Nephron progenitor cell (in vitro differentiated cells): ENCODE measurements at regions not wholly inside any gene's neighbourhood (a gene's known extent, or its start where the extent isn't known, plus 50 kb on each side); places are given as distances from the start of the nearest gene placed in this dataset.
A peak's percentile ranks its signal among the peaks of the same experiment; 100 is the strongest.
"Not testable (repeated sequence)": the region's sequence is repeated elsewhere in the genome, so short reads cannot be mapped to it uniquely, and the experiment has no call there.

Experiments used
- DNase-seq: peaks from one replicate; pipeline ENCODE4 v3.0.0; 2021
- H3K27ac Mint-ChIP-seq: 2 replicates; pipeline ENCODE4 v1.8.0; 2021; ENCODE audit warnings: mild to moderate bottlenecking, moderate library complexity, mixed read lengths
- H3K27me3 Mint-ChIP-seq: 2 replicates; pipeline ENCODE4 v1.8.0; 2021; ENCODE audit warnings: mild to moderate bottlenecking, low read depth, mixed read lengths; ENCODE audit not compliant: poor library complexity
- H3K36me3 Mint-ChIP-seq: 2 replicates; pipeline ENCODE4 v1.8.0; 2021; ENCODE audit warnings: low read depth, mixed read lengths
- H3K4me1 Mint-ChIP-seq: 2 replicates; pipeline ENCODE4 v1.8.0; 2021; ENCODE audit warnings: mixed read lengths
- H3K4me3 Mint-ChIP-seq: 2 replicates; pipeline ENCODE4 v1.8.0; 2021; ENCODE audit warnings: mild to moderate bottlenecking, moderate library complexity, mixed read lengths
- H3K9me3 Mint-ChIP-seq: 2 replicates; pipeline ENCODE4 v1.8.0; 2021; ENCODE audit warnings: mild to moderate bottlenecking, moderate library complexity, mixed read lengths
- TF ChIP-seq, protein P1 (sequence below): fragments of 200-600 bp; sonication (generic); IDR thresholded peaks from 2 replicates; pipeline ENCODE4 v1.5.0; 2021; ENCODE audit warnings: antibody characterized with exemption

DNA sequence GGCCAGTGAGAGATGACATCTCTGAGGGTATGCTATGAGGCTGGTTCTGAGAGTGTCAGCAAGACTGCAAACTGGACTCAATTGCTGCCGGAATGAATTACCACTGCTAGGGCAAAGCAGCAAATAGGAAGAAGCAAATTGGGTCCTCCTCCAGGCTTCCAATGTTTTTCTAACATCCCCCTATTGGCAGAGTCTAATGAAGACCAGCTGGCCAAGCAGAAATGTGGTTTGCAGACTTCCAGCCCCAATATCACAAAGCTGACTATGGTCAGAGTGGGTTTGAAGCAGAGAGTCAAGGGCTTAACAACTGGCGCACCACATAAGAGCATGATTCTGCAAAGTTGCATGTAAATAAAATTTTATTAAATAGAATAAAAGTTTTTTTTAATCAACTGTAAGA, 225.4 kb upstream of the GLRA2 start:
- H3K36me3 Mint-ChIP-seq, result no peaks in the 10 kb centered on the region
- peaks cover 53% of the 10 kb centered on the region for H3K9me3 Mint-ChIP-seq
- no peaks in the 10 kb centered on the region for H3K27me3 Mint-ChIP-seq
- no peaks in the 10 kb centered on the region for H3K4me1 Mint-ChIP-seq
- TF ChIP-seq, protein P1, sequence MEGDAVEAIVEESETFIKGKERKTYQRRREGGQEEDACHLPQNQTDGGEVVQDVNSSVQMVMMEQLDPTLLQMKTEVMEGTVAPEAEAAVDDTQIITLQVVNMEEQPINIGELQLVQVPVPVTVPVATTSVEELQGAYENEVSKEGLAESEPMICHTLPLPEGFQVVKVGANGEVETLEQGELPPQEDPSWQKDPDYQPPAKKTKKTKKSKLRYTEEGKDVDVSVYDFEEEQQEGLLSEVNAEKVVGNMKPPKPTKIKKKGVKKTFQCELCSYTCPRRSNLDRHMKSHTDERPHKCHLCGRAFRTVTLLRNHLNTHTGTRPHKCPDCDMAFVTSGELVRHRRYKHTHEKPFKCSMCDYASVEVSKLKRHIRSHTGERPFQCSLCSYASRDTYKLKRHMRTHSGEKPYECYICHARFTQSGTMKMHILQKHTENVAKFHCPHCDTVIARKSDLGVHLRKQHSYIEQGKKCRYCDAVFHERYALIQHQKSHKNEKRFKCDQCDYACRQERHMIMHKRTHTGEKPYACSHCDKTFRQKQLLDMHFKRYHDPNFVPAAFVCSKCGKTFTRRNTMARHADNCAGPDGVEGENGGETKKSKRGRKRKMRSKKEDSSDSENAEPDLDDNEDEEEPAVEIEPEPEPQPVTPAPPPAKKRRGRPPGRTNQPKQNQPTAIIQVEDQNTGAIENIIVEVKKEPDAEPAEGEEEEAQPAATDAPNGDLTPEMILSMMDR, result no peak
- no peak for DNase-seq
- H3K4me3 Mint-ChIP-seq, result no peak overlapping the region
- H3K27ac Mint-ChIP-seq, result peak overlapping the region; percentile 59

DNA sequence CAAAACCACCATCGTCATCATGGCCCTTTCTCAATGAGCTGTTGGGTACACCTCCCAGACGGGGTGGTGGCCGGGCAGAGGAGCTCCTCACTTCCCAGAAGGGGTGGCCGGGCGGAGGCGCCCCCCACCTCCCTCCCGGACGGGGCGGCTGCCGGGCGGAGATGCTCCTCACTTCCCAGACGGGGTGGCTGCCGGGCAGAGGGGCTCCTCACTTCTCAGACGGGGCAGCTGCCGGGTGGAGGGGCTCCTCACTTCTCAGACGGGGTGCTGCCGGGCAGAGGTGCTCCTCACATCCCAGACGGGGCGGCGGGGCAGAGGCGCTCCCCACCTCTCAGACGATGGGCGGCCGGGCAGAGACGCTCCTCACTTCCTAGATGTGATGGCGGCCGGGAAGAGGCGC, 226.8 kb upstream of the GLRA2 start:
- not testable (repeated sequence) for H3K4me1 Mint-ChIP-seq, DNase-seq, H3K27ac Mint-ChIP-seq, H3K27me3 Mint-ChIP-seq, H3K4me3 Mint-ChIP-seq, H3K36me3 Mint-ChIP-seq
- peaks cover 46% of the 10 kb centered on the region for H3K9me3 Mint-ChIP-seq

DNA sequence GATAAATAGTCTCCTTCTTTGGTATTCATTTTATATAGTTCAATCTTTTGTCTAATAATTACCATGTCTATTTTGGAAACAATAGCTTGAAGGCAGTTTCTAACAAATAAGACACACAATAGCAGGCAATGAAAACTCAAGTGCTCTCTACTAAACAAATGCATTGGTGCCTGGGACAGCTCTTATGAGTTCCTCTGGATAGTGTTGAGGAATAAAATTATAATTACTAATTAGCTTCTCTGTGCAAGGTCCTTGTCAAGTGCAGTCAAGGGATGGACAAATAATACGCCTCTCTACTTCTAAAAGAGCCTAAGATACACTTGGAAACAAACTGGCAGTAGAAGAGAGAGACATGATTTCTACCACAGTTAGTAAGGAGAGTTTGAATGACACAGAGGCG, 229.0 kb upstream of the GLRA2 start:
- TF ChIP-seq, protein P1, result no peak
- Mint-ChIP-seq H3K27me3 (no peaks in the 10 kb centered on the region), H3K4me1 (no peaks in the 10 kb centered on the region), H3K27ac (no peak overlapping the region), H3K9me3 (peaks cover 39% of the 10 kb centered on the region), H3K4me3 (no peak overlapping the region), H3K36me3 (no peaks in the 10 kb centered on the region)
- no peak for DNase-seq

DNA sequence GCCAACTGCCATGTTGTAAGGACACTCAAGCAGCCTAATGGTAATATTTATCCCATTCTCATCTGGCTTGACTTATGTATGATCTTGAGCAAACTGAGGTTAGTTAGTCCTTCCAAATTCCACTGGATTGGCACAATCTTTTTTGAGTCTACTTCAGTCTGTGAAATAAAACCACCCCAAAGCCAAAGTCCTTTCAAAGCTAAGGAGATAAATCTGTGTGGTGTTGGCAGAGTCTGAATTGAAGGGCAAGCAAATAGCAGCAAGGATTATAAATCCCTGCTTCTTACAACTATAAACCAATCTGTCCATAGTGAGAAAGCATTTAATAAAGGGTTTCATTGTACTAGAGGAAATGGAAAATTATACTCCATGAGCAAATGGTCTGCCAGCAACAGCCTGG, 233.9 kb upstream of the GLRA2 start:
- peaks cover 4% of the 10 kb centered on the region for H3K4me1 Mint-ChIP-seq
- no peak overlapping the region for H3K27ac Mint-ChIP-seq
- no peaks in the 10 kb centered on the region for H3K27me3 Mint-ChIP-seq
- no peak overlapping the region for H3K4me3 Mint-ChIP-seq
- peaks cover 32% of the 10 kb centered on the region for H3K9me3 Mint-ChIP-seq
- DNase-seq, result no peak
- TF ChIP-seq, protein P1, result no peak
- no peaks in the 10 kb centered on the region for H3K36me3 Mint-ChIP-seq

DNA sequence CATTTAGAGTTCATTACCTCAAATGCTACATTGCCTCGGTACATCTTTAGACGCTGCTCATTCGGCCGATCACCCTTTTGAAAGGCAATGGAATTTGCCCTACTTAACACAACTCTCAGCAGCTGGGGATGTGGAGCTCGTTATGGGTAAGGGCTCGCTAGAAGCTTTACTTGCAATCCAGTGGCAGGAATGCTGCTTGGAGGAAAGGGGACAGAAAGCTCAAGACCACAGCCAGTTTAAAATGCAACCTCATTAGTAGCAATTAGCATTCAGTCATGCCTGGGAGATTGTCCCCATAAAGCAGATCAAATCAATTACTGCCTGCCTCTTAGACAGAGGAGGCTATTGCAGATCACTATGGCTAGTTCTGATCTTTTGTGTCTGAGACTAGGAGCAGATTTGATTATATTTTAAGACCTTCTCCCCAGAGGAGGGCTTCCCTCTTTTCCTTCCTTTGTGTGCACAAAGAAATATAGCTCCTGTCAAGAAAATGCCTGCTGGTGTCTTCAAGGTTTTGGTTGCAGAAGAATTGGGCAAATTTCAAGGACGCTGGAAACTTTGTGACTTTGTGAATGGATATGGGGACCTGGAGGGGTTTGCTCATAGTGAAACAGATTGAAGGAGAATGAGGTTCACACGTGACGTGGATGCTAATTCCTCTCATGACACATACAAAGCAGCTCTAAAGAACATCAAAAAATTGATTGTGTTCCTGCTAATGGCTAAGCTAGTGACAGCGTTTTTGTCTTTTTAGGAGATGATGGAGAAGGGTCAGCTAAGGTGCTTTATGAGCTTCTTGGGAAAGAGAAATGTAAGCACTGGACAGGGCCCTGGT, 237.5 kb upstream of the GLRA2 start:
- H3K4me1 Mint-ChIP-seq, result peaks cover 4% of the 10 kb centered on the region
- no peak for DNase-seq
- H3K9me3 Mint-ChIP-seq, result peaks cover 44% of the 10 kb centered on the region
- no peak overlapping the region for H3K4me3 Mint-ChIP-seq
- no peaks in the 10 kb centered on the region for H3K27me3 Mint-ChIP-seq
- H3K27ac Mint-ChIP-seq, result no peak overlapping the region
- TF ChIP-seq, protein P1, result no peak
- no peaks in the 10 kb centered on the region for H3K36me3 Mint-ChIP-seq

DNA sequence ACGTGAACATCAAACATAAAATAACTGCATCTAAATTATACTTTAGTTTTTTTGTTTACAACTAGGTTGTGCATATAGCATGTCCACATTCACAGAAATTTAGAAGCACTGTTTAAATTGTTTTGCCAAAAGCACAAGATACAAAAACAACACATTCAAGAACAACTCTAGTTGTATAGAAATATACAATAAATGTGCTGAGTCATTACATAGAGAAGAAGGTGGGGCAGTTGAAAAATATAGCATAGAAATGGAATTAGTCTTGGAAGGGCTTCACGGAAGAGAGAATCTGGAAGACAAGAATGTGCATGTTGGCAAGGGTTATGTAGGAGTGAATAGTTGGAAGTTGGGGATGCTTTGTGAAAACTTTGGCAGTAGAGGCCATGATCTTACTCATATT, 239.0 kb upstream of the GLRA2 start:
- H3K4me3 Mint-ChIP-seq, result no peak overlapping the region

More for the DNA sequence above, 239.0 kb upstream of the GLRA2 start:
- TF ChIP-seq, protein P1, result no peak
- DNase-seq, result no peak
- peaks cover 39% of the 10 kb centered on the region for H3K9me3 Mint-ChIP-seq
- no peaks in the 10 kb centered on the region for H3K36me3 Mint-ChIP-seq
- no peaks in the 10 kb centered on the region for H3K27me3 Mint-ChIP-seq
- peaks cover 4% of the 10 kb centered on the region for H3K4me1 Mint-ChIP-seq
- no peak overlapping the region for H3K27ac Mint-ChIP-seq
